ENCODE measurements at regions not wholly inside any gene's neighbourhood (a gene's known extent, or its start where the extent isn't known, plus 50 kb on each side); places are given as distances from the start of the nearest gene placed in this dataset.

DNA sequence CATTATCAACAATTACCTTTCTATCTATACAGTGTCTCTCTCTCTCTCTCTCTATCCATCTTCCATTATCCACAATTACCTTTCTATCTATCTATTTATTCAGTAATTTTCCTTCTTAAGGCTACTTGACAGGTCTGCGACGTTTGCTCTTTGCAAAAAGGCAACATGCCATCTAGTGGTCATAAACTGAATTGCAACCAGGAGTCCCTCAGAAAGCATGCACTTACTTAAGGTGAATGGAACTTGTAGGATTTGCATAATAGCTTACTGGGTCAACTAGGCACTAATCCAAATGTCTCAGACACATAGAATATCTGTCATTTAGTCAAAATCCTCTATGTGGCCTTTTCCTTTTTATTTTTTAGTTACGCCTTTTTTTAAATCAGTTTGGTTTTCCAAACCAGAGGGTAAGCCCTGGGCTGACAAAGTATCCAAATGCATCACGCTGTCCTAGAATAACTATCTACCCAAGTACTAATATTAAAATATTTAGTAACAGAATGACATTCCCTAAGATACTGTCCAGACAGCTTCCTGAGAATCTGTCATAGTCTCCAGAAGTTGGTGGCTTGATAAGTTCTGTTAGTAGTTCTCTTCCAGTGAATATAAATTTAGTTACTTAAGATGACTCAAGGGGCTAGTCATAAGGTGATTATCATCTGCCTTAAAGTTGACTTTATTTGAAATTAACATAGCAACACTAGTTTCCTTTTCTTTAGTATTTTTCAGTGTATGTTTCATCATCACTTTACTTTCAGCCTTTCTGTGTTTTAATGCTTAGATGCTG, 208.3 kb downstream of the PPP1R3A start:
- Histone ChIP-seq H3K4me3 (no peak overlapping the region), H3K9me3 (replicated peaks) (no peaks in the 10 kb centered on the region), H3K27ac (no peak overlapping the region), H3K4me1 (no peaks in the 10 kb centered on the region), H3K36me3 (no peaks in the 10 kb centered on the region), H3K27me3 (no peaks in the 10 kb centered on the region)
- peak; percentile 66 to 90 for DNase-seq

DNA sequence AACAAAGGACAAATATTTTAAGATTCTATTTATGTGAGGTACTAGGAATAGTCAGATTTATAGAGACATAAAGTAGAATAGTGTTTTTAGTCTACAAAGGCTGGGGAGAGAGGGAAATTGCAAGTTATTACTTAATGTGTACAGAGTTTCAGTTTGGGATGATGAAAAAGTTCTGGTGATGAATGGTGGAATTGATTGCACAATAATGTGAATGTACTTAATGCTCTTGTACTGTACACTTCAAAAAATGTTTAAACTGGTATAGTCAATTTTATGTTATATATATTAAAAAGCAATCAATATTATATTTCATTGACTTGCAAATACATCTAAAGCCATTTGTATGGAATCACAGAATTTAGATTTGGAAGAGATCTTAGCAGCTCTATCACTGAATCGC, 213.4 kb downstream of the PPP1R3A start:
- Histone ChIP-seq H3K36me3 (no peaks in the 10 kb centered on the region), H3K4me3 (no peak overlapping the region), H3K27ac (no peak overlapping the region), H3K9me3 (replicated peaks) (no peaks in the 10 kb centered on the region), H3K27me3 (no peaks in the 10 kb centered on the region), H3K4me1 (no peaks in the 10 kb centered on the region)
- DNase-seq: no peak

DNA sequence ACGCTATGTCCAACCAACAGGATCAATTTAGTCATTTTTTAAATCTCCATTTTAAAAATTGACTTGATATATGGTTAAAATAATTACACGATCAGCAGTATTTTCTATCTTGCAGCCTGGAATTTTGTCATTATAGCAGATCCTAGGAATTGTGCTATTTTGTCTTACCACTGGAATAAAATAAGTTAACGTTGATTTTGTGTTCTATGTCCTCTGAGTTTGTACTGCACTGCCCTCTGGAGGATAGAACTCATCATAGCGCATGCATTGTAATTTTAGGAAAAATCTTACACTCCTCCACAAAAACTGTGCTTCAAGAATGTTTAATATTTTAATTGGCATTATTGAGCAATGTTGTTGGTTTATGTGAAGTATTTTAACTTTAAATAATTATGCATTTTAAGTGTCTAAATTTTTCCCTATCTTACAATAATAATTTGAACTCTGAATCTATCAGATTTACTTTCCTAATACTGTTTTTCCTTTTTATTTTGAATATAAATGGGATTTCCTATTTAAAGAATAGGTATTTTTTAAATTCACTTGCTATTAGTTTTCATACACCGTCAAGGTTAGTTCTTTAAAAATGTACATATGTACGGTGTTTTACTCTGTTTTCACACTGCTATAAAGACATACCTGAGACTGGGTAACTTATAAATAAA, 220.1 kb downstream of the PPP1R3A start:
- Histone ChIP-seq H3K27me3 (no peaks in the 10 kb centered on the region), H3K4me1 (no peaks in the 10 kb centered on the region), H3K9me3 (replicated peaks) (no peaks in the 10 kb centered on the region), H3K27ac (no peak overlapping the region), H3K36me3 (no peaks in the 10 kb centered on the region), H3K4me3 (no peak overlapping the region)
- DNase-seq: peak; percentile 26 to 73

DNA sequence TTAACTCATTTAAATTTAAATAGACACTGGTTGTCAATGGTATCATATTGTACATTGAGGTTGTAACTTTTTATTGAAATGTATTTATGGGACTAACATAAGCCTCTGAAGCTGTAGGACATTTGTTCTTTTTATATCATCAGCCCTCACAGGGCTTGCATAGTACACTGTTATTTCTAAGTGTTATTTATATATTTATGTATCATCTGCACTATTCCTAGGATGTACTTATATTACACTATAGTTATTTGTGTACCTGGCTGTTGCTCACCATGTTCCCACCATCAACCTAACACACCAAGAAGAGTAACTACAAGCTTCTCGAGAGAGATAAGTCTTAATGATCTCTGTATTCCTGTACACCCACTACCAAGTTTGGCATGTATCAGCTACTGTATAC, 224.7 kb downstream of the PPP1R3A start:
- Histone ChIP-seq H3K4me1 (no peaks in the 10 kb centered on the region), H3K4me3 (no peak overlapping the region), H3K27ac (no peak overlapping the region), H3K9me3 (replicated peaks) (no peaks in the 10 kb centered on the region), H3K27me3 (no peaks in the 10 kb centered on the region), H3K36me3 (no peaks in the 10 kb centered on the region)
- DNase-seq: no peak

DNA sequence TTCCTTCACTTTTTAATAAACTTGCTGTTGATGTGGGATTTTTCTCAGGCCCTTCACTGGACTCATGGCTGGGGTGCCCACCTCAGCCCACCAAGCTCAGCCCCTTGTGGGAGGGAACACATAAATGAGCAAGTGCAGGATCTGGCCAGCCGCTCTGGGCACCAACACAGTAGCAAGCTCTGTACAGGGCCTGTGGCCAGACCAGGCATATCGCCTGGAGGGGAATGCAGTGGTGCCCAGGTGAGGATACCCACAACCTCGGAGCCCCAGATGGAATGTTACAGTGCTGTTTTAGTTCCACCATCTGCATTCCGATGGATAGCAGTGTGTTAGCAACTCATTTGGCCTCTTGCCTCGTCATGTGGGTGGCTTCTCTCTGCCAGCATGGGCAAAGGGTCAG, 234.6 kb downstream of the PPP1R3A start:
- no peak for DNase-seq
- Histone ChIP-seq H3K27me3 (no peaks in the 10 kb centered on the region), H3K27ac (no peak overlapping the region), H3K36me3 (no peaks in the 10 kb centered on the region), H3K4me3 (no peak overlapping the region), H3K4me1 (no peaks in the 10 kb centered on the region), H3K9me3 (replicated peaks) (no peaks in the 10 kb centered on the region)

DNA sequence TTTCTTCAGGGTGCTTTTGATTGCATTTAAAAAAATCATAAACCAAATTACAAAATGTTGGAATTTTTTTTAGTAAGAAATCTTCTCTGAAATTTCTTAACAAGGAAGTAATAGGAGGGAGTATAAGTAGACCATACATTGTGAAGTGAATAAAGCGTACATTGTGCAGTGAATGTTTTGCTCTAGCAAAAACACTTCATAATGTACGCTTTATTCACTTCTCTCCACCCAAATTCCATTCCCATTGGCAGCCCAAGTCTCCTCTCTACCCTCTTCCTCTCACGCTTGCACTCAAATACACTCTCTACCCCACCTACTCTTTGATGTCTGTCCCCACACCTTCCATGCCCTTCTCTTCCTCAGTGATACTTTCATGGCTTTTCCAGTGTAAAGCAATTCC, 241.0 kb downstream of the PPP1R3A start:
- H3K4me1 ChIP-seq: no peaks in the 10 kb centered on the region
- DNase-seq: no peak
- H3K4me3 ChIP-seq: no peak overlapping the region
- no peak overlapping the region for H3K27ac ChIP-seq
- no peaks in the 10 kb centered on the region for H3K27me3 ChIP-seq
- H3K36me3 ChIP-seq: no peaks in the 10 kb centered on the region
- no peaks in the 10 kb centered on the region for H3K9me3 ChIP-seq (replicated peaks)

DNA sequence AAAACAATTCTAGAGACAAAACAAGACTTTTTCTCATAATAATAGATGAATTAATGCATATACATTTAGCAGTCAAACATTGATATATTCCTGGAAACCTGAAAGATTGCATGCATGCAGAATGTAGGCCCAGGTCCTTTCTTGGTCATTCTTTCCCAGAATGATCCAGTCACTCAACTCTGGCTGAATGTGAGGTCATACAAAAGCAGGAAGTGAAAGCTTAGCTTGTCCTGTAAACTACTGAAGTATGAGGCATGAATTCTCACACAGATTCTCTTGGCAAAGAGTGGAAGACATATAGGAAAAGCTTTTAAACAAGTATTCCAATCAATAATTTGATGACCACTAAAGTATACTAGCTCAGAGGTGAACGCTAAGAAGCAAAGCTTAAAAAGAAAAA, 253.9 kb downstream of the PPP1R3A start:
- H3K36me3 ChIP-seq: no peaks in the 10 kb centered on the region
- H3K27me3 ChIP-seq: no peaks in the 10 kb centered on the region
- 0 out of 2 replicates have a peak, but pooled peaks cover 4% of the 10 kb centered on the region for H3K9me3 ChIP-seq (replicated peaks)
- no peak overlapping the region for H3K4me3 ChIP-seq
- H3K27ac ChIP-seq: no peak overlapping the region
- H3K4me1 ChIP-seq: no peaks in the 10 kb centered on the region
- DNase-seq: peak in 1 of 2 experiments; percentile 18

DNA sequence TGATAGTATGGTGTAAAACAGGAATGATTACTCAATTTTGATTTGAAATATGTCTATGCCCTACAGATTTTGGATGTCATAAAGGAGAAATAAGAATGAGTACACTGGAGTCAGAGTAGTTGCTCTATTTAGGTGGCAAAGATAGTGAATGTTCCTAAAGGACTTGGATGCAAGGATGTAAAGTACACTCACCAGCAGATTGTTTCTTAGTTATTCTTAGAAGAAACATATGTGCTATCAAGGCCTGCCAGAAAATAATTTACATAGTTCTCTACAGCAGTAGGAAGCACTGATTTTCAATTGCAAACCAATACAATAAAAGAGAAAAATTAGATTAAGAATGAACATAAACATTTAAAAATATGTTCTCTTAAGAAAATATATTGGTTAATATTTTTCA, 259.4 kb downstream of the PPP1R3A start:
- Histone ChIP-seq H3K9me3 (replicated peaks) (0 out of 2 replicates have a peak, but pooled peaks cover 3% of the 10 kb centered on the region), H3K36me3 (no peaks in the 10 kb centered on the region), H3K4me3 (no peak overlapping the region), H3K27ac (no peak overlapping the region), H3K27me3 (no peaks in the 10 kb centered on the region), H3K4me1 (no peaks in the 10 kb centered on the region)
- no peak for DNase-seq

DNA sequence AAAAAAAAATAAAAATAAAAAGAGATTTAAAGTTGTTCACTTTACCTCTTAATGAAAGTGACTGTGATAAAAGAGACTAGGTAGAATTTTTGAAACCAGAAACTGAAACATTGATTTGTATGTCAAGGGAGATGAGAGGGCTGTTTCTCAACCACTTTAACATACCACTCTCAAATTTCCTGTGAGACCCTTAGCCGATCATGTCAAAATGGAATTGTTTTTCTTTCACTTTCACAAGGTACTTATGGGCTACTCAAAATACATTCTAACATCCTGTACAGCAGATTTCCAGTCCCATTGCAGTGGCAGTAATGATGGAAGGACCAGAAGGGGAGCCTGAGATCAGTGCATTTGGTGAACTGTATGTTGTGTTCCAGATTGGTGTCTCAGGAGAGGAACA, 261.2 kb downstream of the PPP1R3A start:
- Histone ChIP-seq H3K27me3 (no peaks in the 10 kb centered on the region), H3K27ac (no peak overlapping the region), H3K9me3 (replicated peaks) (0 out of 2 replicates have a peak, but pooled peaks cover 3% of the 10 kb centered on the region), H3K4me1 (peaks cover under 1% of the 10 kb centered on the region; the same call in 1 of the 2 replicates), H3K36me3 (no peaks in the 10 kb centered on the region), H3K4me3 (no peak overlapping the region)
- DNase-seq: no peak

DNA sequence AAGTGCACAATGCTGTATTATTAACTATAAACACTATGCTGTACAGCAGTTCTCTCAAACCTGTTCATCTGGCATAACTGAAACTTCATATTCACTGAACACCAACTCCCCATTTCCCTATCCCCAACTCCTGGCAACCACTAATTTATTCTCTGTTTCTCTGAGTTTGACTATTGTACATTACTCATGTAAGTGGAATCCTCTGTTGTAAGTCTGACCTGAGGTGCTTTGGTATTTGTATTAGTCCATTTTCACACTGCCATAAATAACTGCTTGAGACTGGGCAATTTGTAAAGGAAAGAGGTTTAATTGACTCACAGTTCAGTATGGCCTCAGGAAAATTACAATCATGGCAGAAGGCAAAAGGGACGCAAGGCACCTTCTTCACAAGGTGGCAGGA, 266.3 kb downstream of the PPP1R3A start:
- no peak overlapping the region for H3K4me3 ChIP-seq
- H3K27me3 ChIP-seq: no peaks in the 10 kb centered on the region
- H3K36me3 ChIP-seq: no peaks in the 10 kb centered on the region
- H3K27ac ChIP-seq: no peak overlapping the region
- 0 out of 2 replicates have a peak, but pooled peaks cover 3% of the 10 kb centered on the region for H3K9me3 ChIP-seq (replicated peaks)
- H3K4me1 ChIP-seq: peaks cover 2% of the 10 kb centered on the region; the same call in 1 of the 2 replicates
- DNase-seq: no peak

DNA sequence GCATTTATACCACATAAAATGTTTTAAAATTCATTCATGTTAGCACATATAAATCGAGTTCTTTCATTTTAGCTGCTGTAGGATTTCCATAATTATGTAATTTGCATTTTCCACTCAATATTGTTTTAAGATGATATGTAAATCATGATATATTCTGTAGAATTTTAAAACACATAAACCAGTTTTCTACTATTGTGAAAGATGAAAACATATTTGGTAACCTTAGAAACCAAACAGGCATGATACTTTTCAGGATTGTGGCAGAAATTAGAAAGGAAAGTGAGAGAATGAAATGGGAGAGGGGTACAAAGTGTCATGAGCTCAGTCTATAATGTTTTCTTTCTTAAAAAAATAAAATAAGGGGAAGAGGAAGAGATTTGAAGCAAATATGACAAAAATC, 269.3 kb downstream of the PPP1R3A start:
- Histone ChIP-seq H3K27ac (no peak overlapping the region), H3K4me3 (no peak overlapping the region), H3K4me1 (peaks cover 2% of the 10 kb centered on the region; the same call in 1 of the 2 replicates), H3K9me3 (replicated peaks) (0 out of 2 replicates have a peak, but pooled peaks cover 3% of the 10 kb centered on the region), H3K36me3 (no peaks in the 10 kb centered on the region), H3K27me3 (no peaks in the 10 kb centered on the region)
- DNase-seq: no peak

DNA sequence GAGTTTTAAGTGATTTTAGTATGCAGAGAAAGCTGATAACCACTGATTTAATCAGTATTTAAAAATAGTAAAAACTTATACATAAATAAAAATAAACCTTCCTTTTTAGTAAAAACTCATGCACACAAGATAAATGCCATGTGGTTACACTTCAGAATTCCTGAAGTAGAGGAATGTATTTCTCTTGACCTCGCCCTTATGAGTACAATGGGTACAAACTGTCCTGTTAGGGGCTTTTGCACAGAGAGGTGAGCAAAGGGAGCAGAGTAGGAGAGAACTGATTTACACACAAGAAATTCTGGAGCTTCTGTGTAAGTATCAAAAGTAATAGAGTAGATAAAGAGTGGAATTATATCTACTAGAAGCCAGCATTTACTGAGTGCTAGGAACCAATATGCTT, 279.6 kb downstream of the PPP1R3A start:
- no peaks in the 10 kb centered on the region for H3K27me3 ChIP-seq
- no peak overlapping the region for H3K27ac ChIP-seq
- no peaks in the 10 kb centered on the region for H3K4me1 ChIP-seq
- DNase-seq: no peak
- no peaks in the 10 kb centered on the region for H3K36me3 ChIP-seq
- no peaks in the 10 kb centered on the region for H3K9me3 ChIP-seq (replicated peaks)
- H3K4me3 ChIP-seq: no peak overlapping the region

DNA sequence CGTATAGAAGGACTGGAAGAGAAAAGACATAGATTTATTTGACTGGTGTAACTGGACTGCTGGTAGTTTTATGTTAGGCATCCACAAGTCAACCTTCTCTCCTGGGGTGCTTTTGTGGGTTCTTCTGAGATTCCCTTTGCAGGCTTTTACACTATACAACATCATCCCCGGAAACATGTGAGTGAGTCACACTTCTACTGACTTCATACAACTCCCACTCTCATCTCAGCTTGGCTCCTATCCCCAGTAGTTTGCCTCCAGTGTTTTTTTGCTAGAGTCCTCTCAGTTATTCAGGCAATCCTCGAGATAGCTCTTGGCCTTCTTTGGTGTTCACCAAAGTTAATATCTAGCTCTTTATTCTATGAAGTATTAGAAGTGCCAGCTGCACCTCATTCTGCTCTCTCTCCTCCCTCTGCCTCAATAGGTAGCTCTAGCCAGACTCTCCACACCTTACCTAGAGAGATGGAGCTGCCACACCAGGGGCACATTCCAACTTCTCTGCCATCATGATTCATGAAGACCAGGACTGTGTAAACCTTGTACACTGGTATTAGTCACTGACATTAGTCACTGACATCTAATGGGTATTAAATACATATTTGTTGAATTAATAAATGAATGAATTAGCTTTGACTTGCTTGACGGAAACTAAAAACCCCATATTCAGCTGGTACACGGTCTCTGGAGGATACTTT, 281.9 kb downstream of the PPP1R3A start:
- H3K4me1 ChIP-seq: no peaks in the 10 kb centered on the region
- no peak overlapping the region for H3K4me3 ChIP-seq
- H3K36me3 ChIP-seq: no peaks in the 10 kb centered on the region
- H3K27ac ChIP-seq: no peak overlapping the region
- no peaks in the 10 kb centered on the region for H3K9me3 ChIP-seq (replicated peaks)
- no peaks in the 10 kb centered on the region for H3K27me3 ChIP-seq
- no peak for DNase-seq

DNA sequence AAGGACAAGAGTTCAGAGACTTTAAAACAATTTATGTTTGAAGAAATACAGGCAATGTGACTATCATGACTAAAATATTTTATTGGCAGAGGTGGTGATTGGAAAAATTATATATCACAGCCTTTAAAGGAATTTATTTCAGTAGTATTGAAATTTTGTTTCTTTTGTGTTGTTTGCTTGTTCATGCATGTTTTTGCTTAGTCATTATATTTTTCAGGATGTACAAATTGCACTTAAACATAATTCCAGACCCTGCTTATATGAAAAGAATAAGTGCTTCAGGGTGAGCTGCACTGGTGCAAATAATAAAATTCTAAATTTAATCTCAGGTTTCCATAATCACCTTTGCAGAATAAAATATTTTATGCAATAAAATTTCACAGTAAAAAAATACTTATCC, 283.3 kb downstream of the PPP1R3A start:
- H3K9me3 ChIP-seq (replicated peaks): no peaks in the 10 kb centered on the region
- H3K27me3 ChIP-seq: no peaks in the 10 kb centered on the region
- no peaks in the 10 kb centered on the region for H3K4me1 ChIP-seq
- no peak overlapping the region for H3K4me3 ChIP-seq
- no peak for DNase-seq
- no peaks in the 10 kb centered on the region for H3K36me3 ChIP-seq
- no peak overlapping the region for H3K27ac ChIP-seq

DNA sequence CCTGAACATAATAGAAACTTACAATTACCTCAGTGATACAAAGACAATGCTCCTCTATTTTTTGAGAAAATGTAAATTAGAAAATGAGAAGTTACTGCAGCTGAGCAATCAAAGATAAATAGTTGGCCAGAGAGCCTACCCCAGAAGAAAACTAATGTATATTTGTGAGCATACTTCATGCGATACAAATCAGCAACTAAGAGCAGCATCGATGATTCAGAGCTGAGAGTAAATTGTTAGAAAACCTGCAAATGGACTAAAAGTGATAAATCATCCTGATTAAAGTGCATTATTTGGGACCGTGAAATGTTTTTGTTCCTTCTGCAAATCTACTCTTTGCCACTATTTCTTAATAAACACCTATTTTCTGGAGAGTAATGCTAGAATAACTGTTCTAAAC, 285.7 kb downstream of the PPP1R3A start:
- Histone ChIP-seq H3K36me3 (no peaks in the 10 kb centered on the region), H3K27me3 (no peaks in the 10 kb centered on the region), H3K9me3 (replicated peaks) (no peaks in the 10 kb centered on the region), H3K27ac (no peak overlapping the region), H3K4me1 (no peaks in the 10 kb centered on the region), H3K4me3 (no peak overlapping the region)
- DNase-seq: no peak

Measured in SJCRH30 (cell line).